HG02981 (cell line): ENCODE measurements at regions not wholly inside any gene's neighbourhood (a gene's known extent, or its start where the extent isn't known, plus 50 kb on each side); places are given as distances from the start of the nearest gene placed in this dataset.
"Not testable (repeated sequence)": the region's sequence is repeated elsewhere in the genome, so short reads cannot be mapped to it uniquely, and the experiment has no call there.

Experiments used
- ATAC-seq: cut with Tn5 transposase; IDR thresholded peaks from one replicate; pipeline ENCODE4 v1.9.1; 2021; ENCODE audit warnings: mild to moderate bottlenecking, moderate library complexity; ENCODE audit not compliant: unreplicated experiment

- ATAC-seq, result no peak
Measured at GRCh38 chr16:85202631-85203461, 90.6 kb upstream of the CIBAR2 start.

- no peak for ATAC-seq
Measured at GRCh38 chr16:85203462-85203813, 91.2 kb upstream of the CIBAR2 start.

DNA sequence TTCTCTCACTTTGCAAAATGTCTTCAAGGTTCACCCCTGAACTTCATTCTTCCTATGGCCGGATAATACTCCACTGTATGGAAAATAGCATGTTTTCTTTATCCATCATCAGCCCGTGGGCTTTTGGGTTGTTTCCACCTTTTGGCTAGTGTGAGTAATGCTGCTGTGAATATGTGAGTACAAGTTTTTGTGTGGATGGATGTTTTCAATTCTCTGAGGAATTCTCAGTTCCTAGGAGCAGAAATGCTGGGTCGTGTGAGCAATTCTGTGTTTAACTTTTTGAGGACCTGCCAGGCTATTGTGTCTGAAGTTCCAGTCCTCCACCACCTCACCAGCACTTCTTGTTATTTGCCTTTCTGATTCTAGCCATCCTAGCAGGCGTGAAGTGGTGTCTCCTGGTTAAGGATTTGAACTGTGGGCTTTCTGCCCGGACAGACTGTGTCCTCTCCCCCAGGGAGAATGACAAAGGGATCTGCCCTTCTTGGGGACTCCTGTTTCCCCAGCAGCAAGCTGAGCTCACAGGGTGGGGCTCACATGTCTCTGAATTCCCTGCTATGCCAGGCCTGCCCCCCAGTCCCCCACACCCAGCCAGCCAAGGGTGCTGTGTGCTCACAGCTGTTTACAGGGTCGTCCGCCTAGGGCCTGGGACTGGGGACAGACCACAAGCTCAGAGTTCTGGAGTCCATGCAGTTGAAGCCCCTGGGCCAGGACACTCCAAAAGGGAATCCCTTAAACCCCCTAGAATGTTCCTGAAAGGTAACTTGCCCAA is 92.2 kb upstream of the CIBAR2 start:
- no peak for ATAC-seq

DNA sequence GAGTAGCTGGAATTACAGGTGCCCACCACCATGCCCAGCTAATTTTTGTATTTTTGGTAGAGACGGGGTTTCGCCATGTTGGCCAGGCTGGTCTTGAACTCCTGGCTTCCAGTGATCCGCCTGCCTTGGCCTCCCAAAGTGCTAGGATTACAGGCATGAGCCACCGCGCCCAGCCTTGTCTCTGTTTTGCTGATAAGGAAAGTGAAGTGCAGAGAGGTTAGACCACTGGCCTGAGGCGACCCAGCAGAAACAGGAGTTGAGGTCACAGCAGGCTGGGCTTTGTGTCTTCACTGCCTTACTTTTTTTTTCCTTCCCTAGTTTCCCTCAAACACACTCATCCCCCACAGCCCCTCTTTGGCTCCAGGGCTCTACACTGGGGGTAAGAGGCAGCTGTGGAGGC is 93.0 kb upstream of the CIBAR2 start:
- not testable (repeated sequence) for ATAC-seq

DNA sequence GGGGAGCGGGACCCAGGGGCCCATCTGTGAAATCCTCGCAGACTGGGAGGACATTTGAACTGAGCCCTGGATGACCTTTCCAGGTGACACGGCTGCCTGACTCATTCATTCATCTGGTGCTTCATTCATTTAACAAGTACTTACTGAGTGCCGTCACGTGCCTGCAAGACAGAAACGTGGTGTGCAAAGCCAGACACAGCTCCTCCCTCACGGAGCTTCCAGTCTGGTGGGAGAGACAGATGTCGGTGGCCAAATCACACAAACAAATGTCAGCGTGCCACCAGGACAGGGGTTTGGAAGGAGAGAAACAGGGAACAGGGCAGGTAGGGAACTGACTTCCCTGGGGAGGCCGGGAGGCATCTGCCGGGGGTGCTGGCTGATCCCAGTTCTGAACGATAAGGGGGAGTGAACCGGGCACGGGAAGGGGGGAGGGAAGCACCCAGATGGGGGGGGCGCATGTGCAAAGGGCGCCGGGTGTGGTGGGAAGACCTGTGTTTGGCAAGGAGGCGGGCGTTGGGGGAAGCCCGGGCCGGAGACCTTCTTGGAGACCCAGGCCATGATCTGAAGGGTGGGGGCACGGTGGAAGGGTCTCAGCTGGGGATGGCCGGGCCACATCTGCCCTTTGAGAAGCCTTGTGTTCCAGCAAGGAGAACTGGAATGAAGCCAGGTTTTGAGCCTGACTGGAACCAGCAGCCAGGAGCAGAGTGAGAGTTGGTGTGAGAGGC is 93.6 kb upstream of the CIBAR2 start:
- no peak for ATAC-seq

- ATAC-seq, result no peak
Measured at GRCh38 chr16:85206472-85207356, 94.4 kb upstream of the CIBAR2 start.

DNA sequence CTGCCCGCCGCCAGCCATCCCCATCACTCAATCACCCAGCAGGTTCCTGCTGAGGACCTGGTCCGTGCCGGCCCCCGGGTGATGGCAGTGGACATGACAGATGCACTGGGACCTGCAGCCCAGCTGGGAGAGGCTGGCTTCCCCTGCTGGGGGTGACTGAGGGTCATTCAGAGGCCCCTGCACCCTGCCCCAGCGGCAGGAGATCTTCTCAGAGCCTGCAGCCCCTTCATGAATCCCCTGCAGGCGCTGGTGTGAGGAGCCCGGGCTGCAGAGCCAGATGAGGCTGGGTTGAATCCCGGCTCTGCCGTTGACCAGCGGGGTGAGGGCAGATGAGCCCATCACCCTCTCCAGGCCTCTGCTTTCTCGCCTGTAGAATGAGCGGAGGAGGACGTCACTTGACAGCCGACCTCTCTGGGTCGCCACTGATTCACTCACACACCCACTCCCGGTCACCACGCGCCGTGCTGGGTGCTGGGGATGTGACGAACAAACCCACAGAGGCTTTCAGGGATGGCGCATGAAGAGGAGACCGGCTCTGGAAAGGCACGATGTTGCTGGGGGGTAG is 95.2 kb upstream of the CIBAR2 start:
- no peak for ATAC-seq

DNA sequence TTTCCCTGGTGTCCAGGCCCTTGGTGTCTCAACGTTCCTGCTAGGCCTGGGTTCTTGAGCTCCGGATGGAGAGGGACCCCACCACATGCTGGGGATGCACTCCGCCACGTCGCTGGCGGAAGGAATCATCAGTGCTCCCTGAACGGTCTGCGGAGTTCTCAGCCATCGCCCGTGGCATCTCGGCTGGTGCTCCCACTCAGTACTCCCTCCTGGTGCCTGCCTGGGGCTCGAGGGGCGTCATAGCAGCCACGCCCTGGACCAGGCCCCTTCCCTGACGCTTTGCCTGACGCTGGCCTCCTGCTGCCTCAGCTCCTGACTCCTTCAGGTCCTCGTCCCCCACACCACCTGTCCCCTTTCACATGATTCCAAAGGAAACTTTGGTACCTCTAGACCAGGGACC is 95.9 kb upstream of the CIBAR2 start:
- no peak for ATAC-seq

- ATAC-seq, result no peak
Measured at GRCh38 chr16:85208643-85209520, 96.6 kb upstream of the CIBAR2 start.

GRCh38 chr16:85209526-85210121 is 97.4 kb upstream of the CIBAR2 start:
- no peak for ATAC-seq

GRCh38 chr16:85210423-85211169 is 98.3 kb upstream of the CIBAR2 start:
- no peak for ATAC-seq

DNA sequence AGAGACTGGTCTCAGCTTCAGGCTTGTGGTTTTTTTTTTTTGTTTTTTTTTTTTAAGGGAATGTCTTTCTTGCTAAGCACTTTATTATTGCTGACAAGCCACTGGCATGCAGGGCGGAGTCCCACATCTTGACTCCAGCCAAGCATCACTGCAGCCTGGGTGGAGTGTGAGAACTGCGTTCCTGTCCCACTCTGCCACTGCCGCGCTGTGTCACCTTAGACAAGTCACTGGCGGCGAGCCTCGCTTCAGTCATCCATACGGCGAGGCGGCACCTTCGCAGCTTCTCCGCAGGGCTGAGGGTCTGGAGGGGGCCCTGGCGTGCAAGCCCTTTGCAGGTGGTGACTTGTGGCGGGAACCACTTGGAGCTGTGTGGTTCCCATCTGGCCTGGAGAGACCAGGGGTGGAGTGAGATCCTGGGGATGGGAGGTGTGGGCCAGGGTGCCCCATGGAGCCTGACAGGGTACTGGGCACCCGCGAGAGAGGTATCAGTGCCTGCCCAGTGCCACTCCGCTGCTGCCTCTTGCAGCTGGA is 99.1 kb upstream of the CIBAR2 start:
- ATAC-seq, result no peak

- ATAC-seq, result no peak
Measured at GRCh38 chr16:85213926-85214675, 101.8 kb upstream of the CIBAR2 start.

- ATAC-seq, result no peak
Measured at GRCh38 chr16:85215478-85216118, 103.3 kb upstream of the CIBAR2 start.

DNA sequence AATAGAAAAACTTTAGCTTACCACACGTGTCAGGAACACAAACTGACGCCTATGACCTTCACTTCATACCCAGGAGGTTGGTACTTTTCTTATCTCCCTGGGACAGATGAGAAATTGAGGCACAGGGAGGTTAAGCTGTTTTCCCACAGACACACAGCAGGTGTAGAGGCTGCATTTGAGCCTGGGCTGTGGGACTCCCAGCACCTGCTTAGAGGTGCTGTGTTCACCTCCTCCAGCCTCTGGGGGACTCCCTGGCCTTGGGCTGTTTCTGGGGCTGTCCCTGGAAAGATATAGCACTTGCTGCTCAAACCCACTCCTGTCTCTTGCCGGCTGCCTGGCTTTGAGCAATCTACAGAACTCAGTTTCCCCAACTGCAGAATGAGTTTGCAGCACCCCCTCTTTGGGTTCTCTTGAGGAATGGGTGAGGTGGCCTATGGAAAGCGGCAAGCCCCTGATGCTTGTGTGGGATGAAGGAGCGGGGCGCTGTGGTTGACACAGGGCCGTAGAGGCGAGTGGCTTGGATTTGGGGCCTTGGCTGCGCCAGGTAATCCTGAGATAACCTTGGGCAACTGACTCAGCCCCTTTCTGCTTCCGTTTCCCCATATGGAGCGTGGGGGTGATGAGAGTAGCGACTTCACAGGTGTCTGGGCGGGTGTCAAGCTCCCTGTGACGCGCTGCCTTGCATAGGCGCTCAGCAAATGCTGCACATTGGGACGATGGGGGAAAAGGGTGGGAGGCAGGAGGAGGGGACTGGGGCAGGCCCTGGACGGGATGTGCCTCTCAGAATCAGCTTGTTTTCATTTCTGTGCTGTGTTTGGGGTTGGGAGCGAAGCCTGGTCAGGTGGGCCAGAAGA is 104.5 kb upstream of the CIBAR2 start:
- ATAC-seq, result no peak
